Stomach (tissue), 8 donors: ENCODE measurements at regions not wholly inside any gene's neighbourhood (a gene's known extent, or its start where the extent isn't known, plus 50 kb on each side); places are given as distances from the start of the nearest gene placed in this dataset.

Experiments used
- DNase-seq, 2 donors: peaks; one replicate each; pipeline versions ENCODE4 v3.0.0 to v3.0.0-alpha.2; 2013 to 2019
- H3K27ac ChIP-seq, 5 donors: fragments of 200-600 bp in 4 of 5; sonication (generic) in 4 of 5; one replicate each; pipeline ENCODE4 v1.5.1; 2013 to 2019; ENCODE audit warnings: mild to moderate bottlenecking in 1 of 5, moderate library complexity in 1 of 5
- H3K27me3 ChIP-seq, 3 donors: fragments of 200-600 bp; sonication (generic); one replicate each; pipeline ENCODE4 v1.5.1; 2017 to 2019; ENCODE audit warnings: mixed run types in 1 of 3
- H3K36me3 ChIP-seq, 4 donors: fragments of 200-600 bp; sonication (generic); 1 replicate in 3 of 4; 2 replicates in 1 of 4; pipeline ENCODE4 v1.5.1; 2016 to 2019
- H3K4me1 ChIP-seq, 4 donors: fragments of 200-600 bp; sonication (generic); one replicate each; pipeline ENCODE4 v1.5.1; 2016 to 2019
- H3K4me3 ChIP-seq, 4 donors: fragments of 200-600 bp; sonication (generic) in 3 of 4; one replicate each; pipeline ENCODE4 v1.5.1; 2016 to 2019; ENCODE audit warnings: mild to moderate bottlenecking in 1 of 4
- H3K9me3 ChIP-seq, 4 donors: fragments of 200-600 bp; sonication (generic); one replicate each; pipeline ENCODE4 v1.5.1; 2016 to 2019
- CTCF ChIP-seq, 7 experiments: fragments of 450-650 bp in 4 of 7; fragments of 200-600 bp in 3 of 7; sonication (generic) in 3 of 7; IDR thresholded peaks; one replicate each; pipeline ENCODE4 v1.5.1; 2016 to 2019; ENCODE audit warnings: antibody characterized with exemption in 7 of 7, control low read depth in 2 of 7, mild to moderate bottlenecking in 1 of 7
- EP300 ChIP-seq: sonication (generic); formaldehyde crosslinking; IDR thresholded peaks from one replicate; pipeline ENCODE4 v1.6.1; 2017; ENCODE audit warnings: antibody characterized with exemption
- POLR2A ChIP-seq, 4 donors: fragments of 450-650 bp; IDR thresholded peaks; one replicate each; pipeline ENCODE4 v1.6.1; 2016; ENCODE audit warnings: antibody characterized with exemption in 4 of 4, control low read depth in 2 of 4, mild to moderate bottlenecking in 1 of 4, moderate library complexity in 1 of 4
- POLR2AphosphoS5 ChIP-seq, 3 donors: sonication (generic); formaldehyde crosslinking; IDR thresholded peaks; one replicate each; pipeline ENCODE4 v1.6.1; 2016; ENCODE audit warnings: antibody characterized with exemption in 3 of 3
- WGBS, 5 donors: extraction: QIAGEN DNeasy Blood & Tissue Kit in 3 of 5; methylation state at CpG; one replicate each; pipeline versions ENCODE4 v1.1.5 to v1.1.7; 2013 to 2018; 5-methylcytosine and 5-hydroxymethylcytosine counted together
- intact Hi-C: fragments of 100-400 bp; cut with DNase I; formaldehyde crosslinking; loops from one replicate; pipeline ENCODE4 v1.15.1; 2023; ENCODE audit warnings: low total_unique reads
- donor health status: healthy with polysubstance abuse.
- donor health status: Bipolar disorder and iron deficiency.
- donor health status: healthy.

- H3K4me1 ChIP-seq = no peaks in the 10 kb centered on the region
- H3K27ac ChIP-seq = no peak overlapping the region
- H3K4me3 ChIP-seq = no peak overlapping the region
- WGBS, 5 donors = 69 to 82% (median 70%) methylated on average over 5 of the region's 5 CpGs
- no peak for DNase-seq
- no peak for TF ChIP-seq CTCF (IDR thresholded peaks at IDR 0.05)
- TF ChIP-seq POLR2AphosphoS5 (IDR thresholded peaks at IDR 0.05) = no peak
- no peaks in the 10 kb centered on the region for H3K27me3 ChIP-seq
- H3K9me3 ChIP-seq = peaks cover 0 to 2% (median under 1%) of the 10 kb centered on the region in 4 donors
- H3K36me3 ChIP-seq = no peaks in the 10 kb centered on the region
- intact Hi-C loops = no loop called here
These were observed 110.6 kb downstream of the TTC8 start for GRCh38 chr14:88935083-88935482.

- no peaks in the 10 kb centered on the region for H3K27me3 ChIP-seq
- DNase-seq = no peak
- no peaks in the 10 kb centered on the region for H3K9me3 ChIP-seq
- no peaks in the 10 kb centered on the region for H3K36me3 ChIP-seq
- 81 to 93% (median 87%) methylated on average over 3 of the region's 3 CpGs for WGBS, 5 donors
- intact Hi-C loops = no loop called here
- no peak overlapping the region for H3K4me3 ChIP-seq
- TF ChIP-seq POLR2AphosphoS5 (IDR thresholded peaks at IDR 0.05) (no peak), POLR2A (IDR thresholded peaks at IDR 0.05) (no peak), EP300 (no peak), CTCF (IDR thresholded peaks at IDR 0.05) (no peak)
- H3K27ac ChIP-seq = no peak overlapping the region
- no peaks in the 10 kb centered on the region for H3K4me1 ChIP-seq
These were observed 113.3 kb downstream of the TTC8 start for GRCh38 chr14:88937706-88938105.

- Histone ChIP-seq H3K27me3 (peaks cover 0 to 4% (median 3%) of the 10 kb centered on the region in 3 donors), H3K4me1 (no peaks in the 10 kb centered on the region), H3K4me3 (no peak overlapping the region), H3K27ac (no peak overlapping the region), H3K9me3 (no peaks in the 10 kb centered on the region), H3K36me3 (no peaks in the 10 kb centered on the region)
- DNase-seq = no peak
- no peak for TF ChIP-seq CTCF (IDR thresholded peaks at IDR 0.05)
- no peak for TF ChIP-seq POLR2A (IDR thresholded peaks at IDR 0.05)
- TF ChIP-seq EP300 = no peak
- TF ChIP-seq POLR2AphosphoS5 (IDR thresholded peaks at IDR 0.05) = no peak
- 30 to 62% (median 45%) methylated on average over 3 of the region's 3 CpGs for WGBS, 5 donors
- intact Hi-C loops = no loop called here
These were observed 116.2 kb downstream of the TTC8 start for GRCh38 chr14:88940671-88941070.

GRCh38 chr14:88941414-88941813 is 117.0 kb downstream of the TTC8 start:
- intact Hi-C loops = no loop called here
- Histone ChIP-seq H3K4me1 (no peaks in the 10 kb centered on the region), H3K27ac (no peak overlapping the region), H3K9me3 (no peaks in the 10 kb centered on the region), H3K27me3 (peaks cover 0 to 4% (median 3%) of the 10 kb centered on the region in 3 donors), H3K36me3 (no peaks in the 10 kb centered on the region), H3K4me3 (no peak overlapping the region)
- TF ChIP-seq POLR2A (IDR thresholded peaks at IDR 0.05) = no peak
- no peak for TF ChIP-seq POLR2AphosphoS5 (IDR thresholded peaks at IDR 0.05)
- no peak for TF ChIP-seq CTCF (IDR thresholded peaks at IDR 0.05)
- TF ChIP-seq EP300 = no peak
- no peak for DNase-seq
